Natural killer cell (primary cell): ENCODE measurements at regions not wholly inside any gene's neighbourhood (a gene's known extent, or its start where the extent isn't known, plus 50 kb on each side); places are given as distances from the start of the nearest gene placed in this dataset.
"Not testable (repeated sequence)": the region's sequence is repeated elsewhere in the genome, so short reads cannot be mapped to it uniquely, and the experiment has no call there.

Source experiments
- ATAC-seq, 3 donors: fragments of 150-1000 bp in 2 of 3; fragments of 200-7000 bp in 1 of 3; cut with Tn5 transposase; 1 replicate in 1 of 3; 2 replicates in 2 of 3; pipeline ENCODE4 v1.10.0; 2021; ENCODE audit warnings: mild to moderate bottlenecking in 2 of 3, moderate library complexity in 2 of 3
- DNase-seq, 2 donors: peaks; one replicate each; pipeline versions ENCODE4 v3.0.0 to v3.0.0-alpha.2; 2013 to 2021; ENCODE audit warnings: mixed read lengths in 1 of 2
- H3K27ac ChIP-seq: one replicate; pipeline ENCODE4 v1.5.1; 2013; ENCODE audit warnings: mild to moderate bottlenecking, low read length
- H3K27me3 ChIP-seq: one replicate; pipeline ENCODE4 v1.6.1; 2013; ENCODE audit warnings: low read length; ENCODE audit not compliant: control insufficient read depth, insufficient read depth
- H3K36me3 ChIP-seq: one replicate; pipeline ENCODE4 v1.6.1; 2013; ENCODE audit warnings: low read length; ENCODE audit not compliant: control insufficient read depth, insufficient read depth
- H3K4me1 ChIP-seq: one replicate; pipeline ENCODE4 v1.6.1; 2013; ENCODE audit warnings: low read length; ENCODE audit not compliant: control insufficient read depth, insufficient read depth
- H3K4me3 ChIP-seq: one replicate; pipeline ENCODE4 v1.5.1; 2013; ENCODE audit warnings: low read length
- H3K9me3 ChIP-seq: one replicate; pipeline ENCODE4 v1.6.1; 2013; ENCODE audit warnings: low read length; ENCODE audit not compliant: control insufficient read depth, insufficient read depth
- H3K27ac Mint-ChIP-seq, 2 donors: one replicate each; pipeline ENCODE4 v1.8.0; 2022; ENCODE audit warnings: mild to moderate bottlenecking in 2 of 2, mixed read lengths in 2 of 2, moderate library complexity in 1 of 2
- H3K27me3 Mint-ChIP-seq, 2 donors: one replicate each; pipeline ENCODE4 v1.8.0; 2022; ENCODE audit warnings: low read depth in 2 of 2, mixed read lengths in 2 of 2
- H3K36me3 Mint-ChIP-seq: one replicate; pipeline ENCODE4 v1.8.0; 2022; ENCODE audit warnings: mixed read lengths
- H3K4me1 Mint-ChIP-seq, 2 donors: one replicate each; pipeline ENCODE4 v1.8.0; 2022; ENCODE audit warnings: mixed read lengths in 2 of 2
- H3K4me3 Mint-ChIP-seq: one replicate; pipeline ENCODE4 v1.8.0; 2022; ENCODE audit warnings: mild to moderate bottlenecking, moderate library complexity, mixed read lengths
- H3K9me3 Mint-ChIP-seq, 2 donors: one replicate each; pipeline ENCODE4 v1.8.0; 2022; ENCODE audit warnings: mixed read lengths in 2 of 2
- CTCF ChIP-seq: fragments of 200-600 bp; IDR thresholded peaks from one replicate; pipeline ENCODE4 v1.8.0; 2022; ENCODE audit warnings: antibody characterized with exemption
- WGBS: methylation state at CpG from one replicate; pipeline ENCODE4 v1.1.7; 2013; ENCODE audit warnings: missing lambda C conversion rate; ENCODE audit not compliant: insufficient coverage; 5-methylcytosine and 5-hydroxymethylcytosine counted together
- intact Hi-C: fragments of 100-400 bp; cut with micrococcal nuclease; formaldehyde crosslinking; loops from one replicate; pipeline ENCODE4 v1.14.2; 2022

- H3K9me3 Mint-ChIP-seq = no peaks in the 10 kb centered on the region
- DNase-seq = no peak
- Histone ChIP-seq H3K4me1 (peaks cover 38% of the 10 kb centered on the region), H3K27ac (peak overlapping the region; percentile 73), H3K4me3 (no peak overlapping the region), H3K9me3 (no peaks in the 10 kb centered on the region), H3K36me3 (no peaks in the 10 kb centered on the region), H3K27me3 (no peaks in the 10 kb centered on the region)
- no peaks in the 10 kb centered on the region for H3K36me3 Mint-ChIP-seq
- H3K4me1 Mint-ChIP-seq = peaks cover 23 to 24% of the 10 kb centered on the region in 2 donors
- H3K4me3 Mint-ChIP-seq = no peak overlapping the region
- H3K27ac Mint-ChIP-seq = peak overlapping the region in 1 of 2 donors; percentile 95
- WGBS = 92% methylated on average over 2 of the region's 3 CpGs
- no peak for TF ChIP-seq CTCF
- ATAC-seq = no peak
- no peaks in the 10 kb centered on the region for H3K27me3 Mint-ChIP-seq
- intact Hi-C loops = no loop called here
These were observed 109.0 kb downstream of the PPIAL4G start for GRCh38 chr1:148374101-148374500.

- Mint-ChIP-seq H3K27me3 (no peaks in the 10 kb centered on the region), H3K4me1 (peaks cover 23 to 24% of the 10 kb centered on the region in 2 donors), H3K36me3 (no peaks in the 10 kb centered on the region), H3K27ac (peak overlapping the region; percentile 92 to 95), H3K9me3 (no peaks in the 10 kb centered on the region), H3K4me3 (peak overlapping the region; percentile 87)
- WGBS = 71% methylated on average over 8 of the region's 8 CpGs
- peaks cover 38% of the 10 kb centered on the region for H3K4me1 ChIP-seq
- no peaks in the 10 kb centered on the region for H3K36me3 ChIP-seq
- no peak for TF ChIP-seq CTCF
- H3K27ac ChIP-seq = peak overlapping the region; percentile 73
- DNase-seq (peak in 1 of 2 donors; percentile 59), ATAC-seq (peak in 2 of 3 donors; percentile 4 to 17)
- H3K9me3 ChIP-seq = no peaks in the 10 kb centered on the region
- no peaks in the 10 kb centered on the region for H3K27me3 ChIP-seq
- no peak overlapping the region for H3K4me3 ChIP-seq
- intact Hi-C loops = no loop called here
These were observed 109.7 kb downstream of the PPIAL4G start for GRCh38 chr1:148373192-148373925.

- Histone ChIP-seq H3K4me3 (no peak overlapping the region), H3K27me3 (no peaks in the 10 kb centered on the region), H3K27ac (peak overlapping the region; percentile 73), H3K36me3 (no peaks in the 10 kb centered on the region), H3K4me1 (peaks cover 38% of the 10 kb centered on the region), H3K9me3 (no peaks in the 10 kb centered on the region)
- H3K4me3 Mint-ChIP-seq = peak overlapping the region; percentile 87
- WGBS = 55% methylated on average over 3 of the region's 3 CpGs
- intact Hi-C loops = loop anchor here (1.0 kb wide), 1 partner anchor 16 kb away; no protein-coding TSS in a partner anchor
- no peaks in the 10 kb centered on the region for H3K9me3 Mint-ChIP-seq
- no peaks in the 10 kb centered on the region for H3K27me3 Mint-ChIP-seq
- peaks cover 23 to 24% of the 10 kb centered on the region in 2 donors for H3K4me1 Mint-ChIP-seq
- H3K27ac Mint-ChIP-seq = peak overlapping the region; percentile 92 to 95
- DNase-seq (peak; percentile 29 to 86), ATAC-seq (peak; percentile 66 to 90 (median 78))
- no peaks in the 10 kb centered on the region for H3K36me3 Mint-ChIP-seq
- TF ChIP-seq CTCF = no peak
These were observed 110.4 kb downstream of the PPIAL4G start for GRCh38 chr1:148372731-148373130.

- not testable (repeated sequence) for H3K27me3 ChIP-seq, H3K4me3 ChIP-seq, H3K9me3 Mint-ChIP-seq, H3K36me3 ChIP-seq, H3K9me3 ChIP-seq, H3K36me3 Mint-ChIP-seq, DNase-seq, H3K27me3 Mint-ChIP-seq
- Histone ChIP-seq H3K27ac (peak overlapping the region; percentile 73), H3K4me1 (peaks cover 38% of the 10 kb centered on the region)
- Mint-ChIP-seq H3K27ac (peak overlapping the region; percentile 92 to 95), H3K4me3 (peak overlapping the region; percentile 87), H3K4me1 (peaks cover 23 to 24% of the 10 kb centered on the region in 2 donors)
- ATAC-seq = peak in 1 of 3 donors; percentile 4
- WGBS = 71% methylated on average over 1 of the region's 2 CpGs
- intact Hi-C loops = loop anchor here (1.0 kb wide), 1 partner anchor 16 kb away; no protein-coding TSS in a partner anchor
These were observed 110.9 kb downstream of the PPIAL4G start for GRCh38 chr1:148372051-148372726.
